H1 (cell line): ENCODE measurements at regions not wholly inside any gene's neighbourhood (a gene's known extent, or its start where the extent isn't known, plus 50 kb on each side); places are given as distances from the start of the nearest gene placed in this dataset.

Experiments
- BACH1 ChIP-seq: IDR thresholded peaks from 2 replicates; pipeline ENCODE4 v1.6.1; 2012; ENCODE audit warnings: low read length, improper control_type of control experiment
- BRCA1 ChIP-seq: IDR thresholded peaks from 2 replicates; pipeline ENCODE4 v1.6.1; 2012; ENCODE audit warnings: low read depth, low read length, improper control_type of control experiment
- SIN3A ChIP-seq, 2 experiments: IDR thresholded peaks in 1 of 2; conservative IDR thresholded peaks in 1 of 2; 2 replicates each; pipeline ENCODE4 v1.6.1; 2011 to 2012; ENCODE audit warnings: low read length in 2 of 2, improper control_type of control experiment in 1 of 2, low read depth in 1 of 2, mild to moderate bottlenecking in 1 of 2
- SIX5 ChIP-seq: IDR thresholded peaks from 2 replicates; pipeline ENCODE4 v1.6.1; 2011; ENCODE audit warnings: mild to moderate bottlenecking, low read depth, low read length
- YY1 ChIP-seq: IDR thresholded peaks from 2 replicates; pipeline ENCODE4 v1.6.1; 2011; ENCODE audit warnings: low read depth, mild to moderate bottlenecking, low read length

DNA sequence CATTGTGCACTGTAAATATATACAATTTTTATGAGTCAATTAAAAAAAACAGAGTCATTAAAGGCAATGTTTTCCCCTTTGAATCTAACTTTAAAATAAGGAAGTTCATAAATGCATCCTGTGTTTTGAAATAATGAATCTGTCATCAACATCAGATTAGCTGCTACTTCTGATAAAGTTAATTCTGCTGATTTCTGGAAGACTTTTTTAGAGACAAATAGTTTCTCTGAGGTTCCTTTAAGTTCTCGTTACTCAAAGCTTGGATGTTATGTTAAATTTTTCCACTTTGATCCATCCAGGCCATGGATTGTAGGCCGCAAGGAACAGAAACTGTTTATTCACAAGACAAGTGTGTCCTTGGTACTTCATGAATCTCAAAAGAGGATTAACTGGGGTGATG is 115.5 kb downstream of the CARTPT start (continued):
- TF ChIP-seq YY1 (no peak), SIX5 (no peak), BACH1 (no peak), BRCA1 (no peak), SIN3A (conservative IDR thresholded peaks at IDR 0.05 in 1 of 2, IDR thresholded peaks at IDR 0.05 in 1 of 2; ENCODE audit: low read depth in 1 of 2, low read length in 2 of 2) (no peak)
